Endometrium (tissue), 2 donors: ENCODE measurements at regions not wholly inside any gene's neighbourhood (a gene's known extent, or its start where the extent isn't known, plus 50 kb on each side); places are given as distances from the start of the nearest gene placed in this dataset.
"Not testable (repeated sequence)": the region's sequence is repeated elsewhere in the genome, so short reads cannot be mapped to it uniquely, and the experiment has no call there.

Experiments used
- FAIRE-seq: peaks from 2 replicates; lab custom pipeline; 2012; peaks lifted over from hg19 to GRCh38; lab: Jason Lieb, UNC
- donor health status: control.
- donor health status: control.

GRCh38 chr11:97890466-97890865 lies 1130.3 kb upstream of the CNTN5 start:
- no peak for FAIRE-seq

GRCh38 chr11:97893612-97894011 lies 1127.1 kb upstream of the CNTN5 start:
- no peak for FAIRE-seq

GRCh38 chr11:97894978-97895377 lies 1125.8 kb upstream of the CNTN5 start:
- FAIRE-seq: no peak

GRCh38 chr11:97895572-97895971 lies 1125.2 kb upstream of the CNTN5 start:
- FAIRE-seq: no peak

GRCh38 chr11:97902828-97903227 lies 1117.9 kb upstream of the CNTN5 start:
- FAIRE-seq: peak; percentile 43

GRCh38 chr11:97905101-97905500 lies 1115.6 kb upstream of the CNTN5 start:
- no peak for FAIRE-seq

GRCh38 chr11:97905671-97906070 lies 1115.1 kb upstream of the CNTN5 start:
- FAIRE-seq: no peak

GRCh38 chr11:97908354-97908753 lies 1112.4 kb upstream of the CNTN5 start:
- FAIRE-seq: no peak

- FAIRE-seq: no peak
Measured at GRCh38 chr11:97909614-97910399, 1110.9 kb upstream of the CNTN5 start.

- FAIRE-seq: no peak
Measured at GRCh38 chr11:97912629-97913028, 1108.1 kb upstream of the CNTN5 start.

- FAIRE-seq: not testable (repeated sequence)
Measured at GRCh38 chr11:97922933-97923332, 1097.8 kb upstream of the CNTN5 start.

GRCh38 chr11:97934572-97935208 lies 1086.1 kb upstream of the CNTN5 start:
- FAIRE-seq: no peak

- FAIRE-seq: no peak
Measured at GRCh38 chr11:97937501-97937900, 1083.2 kb upstream of the CNTN5 start.

GRCh38 chr11:97938789-97939188 lies 1082.0 kb upstream of the CNTN5 start:
- no peak for FAIRE-seq

GRCh38 chr11:97943493-97943892 lies 1077.3 kb upstream of the CNTN5 start:
- no peak for FAIRE-seq

GRCh38 chr11:97948793-97949192 lies 1072.0 kb upstream of the CNTN5 start:
- no peak for FAIRE-seq

GRCh38 chr11:97955595-97955994 lies 1065.2 kb upstream of the CNTN5 start:
- peak; percentile 12 for FAIRE-seq

- FAIRE-seq: no peak
Measured at GRCh38 chr11:97956904-97957303, 1063.8 kb upstream of the CNTN5 start.

GRCh38 chr11:97961431-97961830 lies 1059.3 kb upstream of the CNTN5 start:
- no peak for FAIRE-seq

GRCh38 chr11:97962758-97963157 lies 1058.0 kb upstream of the CNTN5 start:
- no peak for FAIRE-seq

- FAIRE-seq: no peak
Measured at GRCh38 chr11:97963528-97964331, 1057.0 kb upstream of the CNTN5 start.

GRCh38 chr11:97964332-97965004 lies 1056.3 kb upstream of the CNTN5 start:
- no peak for FAIRE-seq
